Inflammatory macrophage (primary cell): ENCODE measurements at regions not wholly inside any gene's neighbourhood (a gene's known extent, or its start where the extent isn't known, plus 50 kb on each side); places are given as distances from the start of the nearest gene placed in this dataset.
A peak's percentile ranks its signal among the peaks of the same experiment; 100 is the strongest.

Experiments used
- DNase-seq, 2 donors: peaks; one replicate each; pipeline ENCODE4 v3.0.0-alpha.2; 2020 to 2022

DNA sequence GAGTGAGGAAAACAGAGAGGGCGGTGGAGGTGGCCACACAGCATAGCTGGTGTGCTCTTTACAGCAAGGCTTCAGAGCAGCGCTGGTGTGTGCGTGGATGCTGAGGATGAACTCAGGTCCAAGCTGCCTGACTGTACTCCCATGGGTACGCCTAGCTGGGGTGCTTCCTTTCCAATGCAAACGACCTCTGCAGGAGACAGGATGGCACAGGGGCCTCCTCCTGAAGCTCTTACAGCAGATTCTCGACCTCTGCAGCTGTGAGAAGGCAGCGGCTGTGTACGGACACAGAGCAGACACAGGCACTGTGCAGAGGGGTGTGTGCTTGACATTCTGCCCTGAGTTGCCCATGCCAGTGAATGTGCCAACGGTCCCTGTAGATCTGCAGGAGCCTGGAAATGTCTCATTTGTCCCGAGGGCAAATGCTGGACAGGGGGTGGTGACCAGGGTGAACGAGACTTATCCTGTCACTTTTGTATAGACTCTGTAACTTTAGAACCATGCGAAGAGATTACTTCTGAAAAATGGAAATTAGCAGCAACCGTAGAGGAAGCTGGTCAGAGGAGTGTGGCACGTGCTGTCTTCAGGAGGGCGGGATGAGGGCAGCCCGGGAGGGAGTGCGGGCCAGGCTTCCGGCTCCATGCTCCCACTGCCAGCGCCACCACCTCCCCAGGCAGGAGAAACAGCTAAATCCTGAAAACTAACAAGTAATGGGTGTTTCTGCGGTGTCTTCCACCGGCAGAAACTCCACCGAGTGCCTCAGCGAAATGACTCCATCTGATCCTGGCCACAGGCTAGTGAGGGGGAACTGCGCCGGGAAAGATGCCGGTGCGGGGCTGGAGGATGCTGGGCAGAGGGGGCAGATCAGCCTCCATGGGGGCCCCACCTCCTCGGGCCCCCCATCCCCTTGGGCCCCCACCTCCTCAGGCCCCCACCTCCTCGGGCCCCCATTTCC lies 120.9 kb upstream of the RPS6KA2 start:
- peak in 1 of 2 donors; percentile 6 for DNase-seq

DNA sequence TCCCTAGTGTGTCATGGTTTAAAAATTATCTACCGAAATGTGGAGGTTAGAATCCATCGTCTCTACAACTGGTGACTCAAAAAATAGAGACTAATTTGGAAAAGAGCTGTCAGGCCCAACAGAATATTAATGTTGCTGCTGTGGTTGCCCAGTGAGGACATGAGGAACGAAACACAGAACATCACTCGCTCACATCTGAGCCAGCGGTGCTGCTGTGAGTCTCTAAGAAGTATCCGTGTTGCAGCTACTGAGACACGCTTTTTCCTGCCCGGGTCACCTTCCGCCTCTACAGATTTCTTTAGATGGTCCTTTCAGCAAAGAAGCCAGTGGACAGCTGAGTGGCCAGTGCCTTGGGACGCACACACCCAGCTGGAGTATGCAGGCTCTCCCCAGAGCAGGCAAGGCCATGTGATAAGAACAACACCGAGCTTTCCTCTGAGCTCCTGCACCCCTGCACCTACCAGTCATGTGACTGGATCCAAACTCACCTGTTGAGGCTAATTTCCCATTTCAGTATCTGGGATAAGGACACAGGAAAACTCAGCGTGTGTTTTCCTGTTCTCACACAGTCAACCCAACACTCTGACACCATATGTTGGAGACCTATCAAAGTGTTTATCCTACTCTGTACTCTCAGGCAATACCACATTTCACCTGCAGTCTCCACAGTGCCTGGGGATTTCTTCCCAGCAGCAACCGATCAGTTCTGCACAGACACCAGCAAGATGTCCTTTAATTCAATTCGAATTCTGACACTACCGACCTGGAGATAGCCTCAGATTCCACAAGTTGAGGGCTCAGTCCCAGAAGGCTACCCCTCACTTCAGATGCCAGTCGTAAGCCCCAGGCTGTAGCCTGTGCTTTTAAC lies 119.0 kb upstream of the RPS6KA2 start:
- DNase-seq, result no peak

DNA sequence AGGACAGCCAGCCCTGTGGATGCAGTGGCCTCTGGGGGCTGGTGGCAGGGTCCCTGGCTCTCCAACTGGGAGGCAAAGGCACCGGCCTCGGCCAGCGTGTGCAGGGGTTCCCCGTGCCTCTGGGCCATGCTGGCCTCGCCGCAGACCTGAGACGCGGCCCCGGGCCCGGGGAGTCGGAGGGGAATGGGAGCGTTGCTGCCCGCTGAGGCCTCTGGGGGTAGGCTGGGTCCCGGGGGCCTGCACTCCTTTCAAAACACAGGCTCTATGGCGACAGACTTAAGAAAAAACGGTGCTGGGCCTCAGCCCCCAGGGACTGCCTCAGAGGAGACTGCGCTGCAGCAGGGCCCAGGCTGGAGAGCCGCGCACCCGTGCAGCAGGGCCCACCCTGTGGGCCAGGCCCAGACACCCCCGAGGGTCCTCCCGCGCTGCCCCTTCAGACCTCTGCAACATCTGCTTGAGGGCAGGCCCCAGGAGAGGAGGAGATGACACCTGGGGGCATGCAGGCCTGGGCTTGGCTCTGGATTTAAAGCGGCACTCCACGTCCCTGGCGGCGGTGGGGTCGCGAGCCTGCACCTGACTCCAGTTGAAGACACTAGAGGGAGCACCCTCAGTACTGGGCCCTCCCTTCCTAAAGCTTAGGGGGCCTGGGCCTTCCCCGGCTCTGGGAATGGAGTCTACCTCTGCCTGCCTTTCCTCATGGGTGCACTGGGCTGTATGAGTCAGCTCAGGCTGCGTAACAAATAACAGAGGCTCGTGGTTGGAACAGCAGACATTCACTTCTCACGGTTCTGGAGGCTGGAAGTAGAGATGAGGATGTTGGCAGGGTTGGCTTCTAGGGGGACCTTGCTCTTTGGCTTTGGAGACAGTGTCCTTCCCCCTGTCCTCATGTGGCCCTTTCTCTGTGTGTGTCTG lies 117.4 kb upstream of the RPS6KA2 start:
- no peak for DNase-seq

DNA sequence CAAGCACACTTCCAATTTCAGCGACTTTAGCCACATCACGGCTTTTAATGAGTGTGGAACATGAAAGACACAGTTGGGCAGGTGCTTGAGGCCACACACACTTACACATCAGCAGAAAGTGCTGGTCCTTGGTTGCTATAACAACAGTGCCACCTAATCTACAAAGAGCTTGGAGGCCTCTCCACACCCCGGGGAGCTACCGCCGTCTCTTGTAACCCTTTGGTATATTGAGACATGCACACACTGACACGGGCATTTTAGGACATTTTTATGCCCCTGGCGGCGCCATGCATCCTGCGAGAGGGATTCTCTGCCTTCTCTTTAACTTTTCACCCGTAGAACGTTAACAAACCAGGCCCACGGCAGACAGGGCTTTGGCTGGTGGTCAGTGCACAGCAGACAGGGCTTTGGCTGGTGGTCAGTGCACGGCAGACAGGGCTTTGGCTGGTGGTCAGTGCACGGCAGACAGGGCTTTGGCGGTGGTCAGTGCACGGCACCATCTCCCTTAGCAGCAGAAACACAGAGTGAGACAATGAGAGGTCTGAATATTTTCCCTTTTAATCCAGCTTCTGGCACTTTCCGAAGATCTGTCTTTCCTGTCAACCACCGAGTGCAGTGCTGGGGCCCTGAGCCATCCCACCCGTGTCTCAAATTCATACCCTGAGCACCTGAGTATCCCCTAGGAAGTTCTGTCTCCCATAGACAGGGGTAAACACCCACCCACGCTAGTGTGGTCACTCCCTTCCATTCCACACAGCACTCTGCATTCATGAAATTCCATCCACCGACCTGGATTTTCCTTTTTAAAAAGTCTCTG lies 116.6 kb upstream of the RPS6KA2 start:
- DNase-seq, result no peak

DNA sequence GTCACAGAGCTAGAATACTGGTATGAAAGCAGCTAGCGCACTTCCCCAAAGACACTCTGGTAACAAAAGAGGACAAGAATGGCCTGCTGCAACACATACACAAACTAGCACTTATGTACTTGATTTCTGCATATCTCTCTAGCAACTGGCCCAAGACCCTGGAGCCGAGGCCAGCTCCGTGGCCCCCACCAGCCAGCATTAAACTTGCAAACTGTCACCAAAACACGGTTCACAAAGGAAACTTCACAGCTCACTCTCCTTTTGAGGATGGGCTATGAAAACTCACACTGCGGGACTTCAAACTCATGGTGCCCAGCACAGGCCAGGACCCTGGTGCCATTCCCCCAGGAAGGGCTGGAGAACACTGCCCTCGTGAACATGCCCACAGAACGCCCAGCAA lies 115.9 kb upstream of the RPS6KA2 start:
- no peak for DNase-seq

DNA sequence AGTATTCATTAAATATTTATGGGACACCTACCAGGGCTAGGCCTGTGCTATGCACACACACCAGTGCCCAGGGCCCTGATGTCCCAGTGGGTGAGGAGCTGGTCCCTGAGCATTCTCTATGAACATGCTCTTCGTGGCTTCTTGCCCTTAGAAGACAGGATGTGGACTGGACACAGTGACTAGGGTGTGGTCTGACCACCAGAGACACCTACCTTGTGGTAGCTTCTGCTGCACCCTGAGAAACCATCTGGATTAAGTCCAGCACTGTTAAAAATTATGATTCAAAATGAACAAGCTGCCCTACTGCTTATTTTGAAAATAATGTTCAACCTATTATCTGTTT lies 112.9 kb upstream of the RPS6KA2 start:
- no peak for DNase-seq

- DNase-seq, result no peak
Measured at GRCh38 chr6:166739117-166739975, 112.3 kb upstream of the RPS6KA2 start.

DNA sequence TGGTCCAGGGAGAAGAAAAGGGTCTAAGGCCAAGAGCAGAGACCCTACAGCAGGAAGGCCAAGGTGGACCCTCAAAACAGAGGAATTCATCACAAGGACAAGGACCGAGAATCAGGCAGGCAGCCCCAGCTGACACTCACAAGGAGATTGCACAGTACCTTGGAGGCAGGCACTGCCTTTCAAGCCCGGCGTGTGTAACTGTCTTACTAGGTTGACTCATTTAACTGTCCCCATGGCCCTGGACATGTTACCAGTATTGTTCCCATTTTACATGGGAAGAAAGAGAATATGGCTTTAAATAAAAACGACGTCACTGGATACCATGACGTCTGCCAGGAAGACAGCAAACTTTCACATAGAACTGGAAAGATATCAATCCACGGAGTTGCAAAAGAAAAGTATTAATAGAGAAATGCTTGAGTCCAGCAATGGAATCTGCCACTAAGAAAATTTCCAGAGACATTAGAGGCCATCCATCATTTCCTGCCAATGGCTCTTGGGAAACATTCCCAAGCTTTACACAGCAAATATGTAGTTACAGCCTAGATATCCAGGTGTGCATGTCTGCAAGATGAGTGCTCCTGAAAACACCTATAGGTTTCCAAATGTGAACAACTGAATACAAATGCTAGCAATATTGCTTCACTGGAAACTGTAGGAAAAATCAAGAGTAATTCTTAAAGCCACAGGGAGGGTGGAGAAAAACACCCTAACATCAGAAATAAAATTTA lies 111.5 kb upstream of the RPS6KA2 start:
- no peak for DNase-seq

DNA sequence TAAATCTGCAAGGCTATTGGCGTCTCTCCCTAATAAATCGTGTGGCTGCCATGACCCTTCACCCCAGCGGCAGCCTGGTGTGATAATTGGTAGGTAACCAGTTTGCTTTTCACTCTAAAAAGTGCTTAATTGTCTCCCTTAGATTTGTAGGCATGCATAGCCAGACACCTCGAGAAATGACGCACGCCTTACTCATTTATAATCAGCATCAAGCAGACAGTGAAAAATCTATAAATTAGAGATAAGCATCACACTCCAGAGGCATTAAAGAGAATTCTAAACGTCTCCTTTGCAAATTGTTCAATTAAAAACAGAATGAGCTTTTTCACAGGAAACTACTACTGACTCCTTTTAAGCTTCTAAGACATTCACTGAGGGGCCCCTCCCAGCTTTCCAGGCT lies 110.2 kb upstream of the RPS6KA2 start:
- no peak for DNase-seq

DNA sequence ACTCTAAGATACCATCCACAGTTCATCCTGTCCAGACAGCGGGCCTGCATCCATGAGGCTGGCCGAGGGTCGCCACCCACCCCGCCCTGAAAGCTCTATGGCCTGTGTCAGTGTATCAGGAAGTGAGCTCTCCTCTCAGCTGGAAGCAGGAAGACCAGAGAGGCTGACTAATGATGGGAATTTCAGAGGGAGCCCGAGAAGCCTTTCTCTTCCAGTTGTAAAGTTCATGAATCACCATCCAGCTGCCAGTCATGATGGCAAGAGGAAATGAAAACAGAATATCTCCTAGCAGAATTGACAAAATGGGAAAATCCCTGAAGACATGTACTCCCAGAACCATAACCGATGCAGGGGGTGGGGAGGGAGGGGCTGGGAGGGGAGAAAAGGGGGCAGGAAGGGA lies 109.6 kb upstream of the RPS6KA2 start:
- no peak for DNase-seq

GRCh38 chr6:166733900-166734299 lies 106.8 kb upstream of the RPS6KA2 start:
- DNase-seq, result no peak

DNA sequence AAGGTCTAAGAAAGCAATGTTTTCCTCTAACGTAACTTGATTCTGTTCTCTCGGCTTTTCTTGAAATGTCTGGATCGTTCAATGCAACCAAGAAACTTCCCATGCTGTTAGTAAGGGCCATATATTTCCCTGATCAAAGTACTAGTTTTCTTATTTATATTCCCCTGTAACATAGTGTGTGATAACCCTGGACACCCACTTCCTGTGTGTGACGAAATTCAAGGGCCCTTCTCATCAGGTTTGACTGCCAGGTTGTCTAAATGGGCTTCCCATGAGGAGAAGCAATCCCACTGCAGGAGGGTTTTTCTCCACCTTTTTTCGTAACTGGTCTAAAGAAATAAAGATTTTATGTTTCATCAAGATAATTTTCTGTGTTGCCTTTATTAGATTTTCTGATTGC lies 102.6 kb upstream of the RPS6KA2 start:
- DNase-seq, result no peak

- no peak for DNase-seq
Measured at GRCh38 chr6:166728884-166729530, 102.0 kb upstream of the RPS6KA2 start.

DNA sequence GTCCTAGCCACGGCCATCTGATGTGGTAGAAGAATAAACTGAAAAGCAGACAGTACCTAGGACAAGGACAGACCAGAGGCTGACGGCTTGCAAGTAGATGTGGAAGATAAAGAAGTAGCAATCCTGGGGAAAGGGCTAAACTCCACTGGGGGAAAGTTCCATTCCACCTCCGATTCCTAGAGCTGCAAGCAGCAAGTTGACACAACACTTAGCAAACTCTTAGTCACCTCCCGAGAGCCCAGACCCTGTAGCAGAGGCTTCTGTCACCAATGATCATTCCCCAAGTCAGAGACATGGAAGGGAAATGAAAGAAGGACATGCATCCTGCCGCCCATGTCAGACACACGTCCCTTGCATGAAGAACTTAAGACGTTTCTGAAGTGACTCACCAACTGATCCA lies 99.2 kb upstream of the RPS6KA2 start:
- no peak for DNase-seq

DNA sequence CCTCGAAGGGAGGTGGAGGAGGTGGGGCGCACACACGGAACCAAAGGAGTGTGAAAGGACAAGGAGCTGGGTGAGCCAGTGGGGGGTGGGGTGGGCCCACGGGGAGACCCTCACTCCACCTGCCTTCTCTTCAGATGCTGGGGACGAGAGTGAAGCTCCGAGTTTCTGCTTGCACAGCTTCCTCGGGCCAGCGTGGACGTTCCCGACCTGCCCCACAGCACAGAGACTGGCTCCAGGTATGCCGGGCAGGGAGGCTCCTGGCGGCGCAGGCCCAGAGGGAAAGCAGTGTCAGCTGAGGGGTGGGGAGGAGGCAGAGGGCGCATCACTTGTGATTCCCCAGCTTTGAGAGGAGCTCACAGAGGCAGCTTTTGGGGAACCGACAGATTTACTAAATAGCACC lies 98.5 kb upstream of the RPS6KA2 start:
- no peak for DNase-seq

DNA sequence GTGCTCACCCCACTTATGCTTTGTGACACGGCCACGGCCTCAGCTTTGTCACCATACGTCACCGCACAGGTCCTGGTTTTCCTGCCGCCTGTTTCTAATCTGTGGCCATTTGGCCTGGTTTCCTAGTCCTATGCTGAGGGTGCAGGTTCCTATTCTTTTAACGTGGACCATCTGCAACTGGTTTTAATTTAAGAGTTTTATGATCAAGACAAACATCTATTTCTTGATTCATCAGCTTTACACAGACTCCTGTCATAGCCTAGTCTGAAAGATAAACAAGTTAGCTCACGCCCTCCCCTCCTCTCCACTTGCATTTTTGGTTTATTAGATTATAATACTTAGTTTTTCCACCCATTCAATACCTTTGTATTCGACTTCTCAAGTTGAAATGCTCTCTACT lies 97.5 kb upstream of the RPS6KA2 start:
- no peak for DNase-seq

- DNase-seq, result no peak
Measured at GRCh38 chr6:166722785-166723184, 95.7 kb upstream of the RPS6KA2 start.

GRCh38 chr6:166721576-166721975 lies 94.5 kb upstream of the RPS6KA2 start:
- DNase-seq, result no peak

DNA sequence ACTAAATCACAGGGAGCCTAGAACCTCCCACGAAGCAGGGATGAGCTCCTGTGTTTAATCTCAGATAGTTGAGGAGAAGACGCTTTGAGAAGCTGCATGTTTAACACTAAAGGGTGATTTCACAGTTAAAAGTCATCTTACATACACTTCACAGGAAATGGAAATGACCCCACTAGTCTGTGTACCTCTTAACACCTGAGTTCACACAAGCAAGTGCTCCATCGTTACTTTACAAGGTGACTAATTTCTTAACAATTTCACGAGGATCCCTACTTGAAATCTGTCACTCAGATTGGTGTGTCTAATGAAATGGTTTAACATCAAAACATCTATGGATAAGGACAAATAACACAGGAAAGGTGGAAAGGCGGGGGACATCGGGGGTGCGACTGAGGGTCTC lies 93.8 kb upstream of the RPS6KA2 start:
- no peak for DNase-seq

DNA sequence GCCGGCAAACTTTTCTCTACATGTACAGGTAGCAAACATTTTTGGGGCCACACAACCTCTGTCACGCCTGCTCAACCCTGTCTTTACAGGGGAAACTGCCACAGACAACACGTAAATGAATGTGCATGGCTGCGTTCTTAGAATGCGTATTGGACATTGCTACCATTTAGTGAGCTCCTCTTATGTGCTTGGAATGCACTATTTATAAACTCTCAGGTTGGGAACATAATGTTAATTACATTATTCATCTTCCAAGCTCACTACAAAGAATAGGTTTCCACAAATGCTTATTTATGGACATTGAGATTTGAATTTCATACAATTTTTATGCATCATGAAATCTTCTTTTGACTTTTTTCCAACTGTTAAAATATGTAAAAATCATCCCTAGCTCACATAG lies 92.0 kb upstream of the RPS6KA2 start:
- no peak for DNase-seq
